Dermis blood vessel endothelial cell (primary cell): ENCODE measurements at regions not wholly inside any gene's neighbourhood (a gene's known extent, or its start where the extent isn't known, plus 50 kb on each side); places are given as distances from the start of the nearest gene placed in this dataset.

ENCODE experiments used
- DNase-seq: peaks from one replicate; pipeline ENCODE4 v3.0.0; 2010

- DNase-seq, result no peak
Measured at GRCh38 chr15:95935852-95936251, 394.6 kb upstream of the NR2F2 start.

DNA sequence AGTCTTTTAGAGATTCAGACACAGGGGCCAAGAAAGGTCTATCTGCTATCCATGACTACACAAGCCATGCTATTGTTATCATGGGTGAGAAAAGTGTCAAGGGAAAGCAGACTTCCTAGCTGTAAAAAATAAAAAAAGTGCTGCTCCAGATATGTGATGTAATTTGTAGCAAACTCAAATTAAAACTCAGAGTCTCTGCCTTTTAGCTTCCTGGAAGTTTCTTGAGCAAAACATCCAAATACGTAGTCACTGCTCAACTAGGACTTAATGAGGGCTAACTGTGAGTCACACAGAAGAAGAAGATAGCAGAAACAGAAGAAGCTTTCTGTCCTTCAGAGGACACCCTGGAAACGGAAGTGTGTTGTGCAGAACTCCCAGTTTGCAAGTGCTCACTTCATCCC lies 393.4 kb upstream of the NR2F2 start:
- no peak for DNase-seq

- no peak for DNase-seq
Measured at GRCh38 chr15:95940431-95940985, 390.0 kb upstream of the NR2F2 start.

DNA sequence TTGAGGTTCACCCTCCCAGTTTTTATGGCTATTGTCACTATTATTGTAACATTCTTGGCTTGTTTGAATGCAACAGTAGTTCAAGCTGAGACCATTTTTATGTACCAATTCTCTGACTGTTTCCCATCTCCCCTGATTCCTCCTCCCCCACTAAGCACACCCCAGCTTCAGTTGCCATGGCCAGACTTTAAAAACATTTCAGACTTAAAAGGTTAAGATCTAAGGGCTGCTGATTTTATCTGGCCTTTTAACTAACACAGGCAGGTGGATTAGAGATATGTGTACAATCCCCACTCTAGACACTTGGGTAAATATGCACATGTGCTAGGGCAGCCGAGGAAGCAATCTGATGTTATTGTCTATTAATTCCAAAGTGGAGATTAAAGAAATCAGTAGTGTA lies 386.3 kb upstream of the NR2F2 start:
- DNase-seq, result no peak

DNA sequence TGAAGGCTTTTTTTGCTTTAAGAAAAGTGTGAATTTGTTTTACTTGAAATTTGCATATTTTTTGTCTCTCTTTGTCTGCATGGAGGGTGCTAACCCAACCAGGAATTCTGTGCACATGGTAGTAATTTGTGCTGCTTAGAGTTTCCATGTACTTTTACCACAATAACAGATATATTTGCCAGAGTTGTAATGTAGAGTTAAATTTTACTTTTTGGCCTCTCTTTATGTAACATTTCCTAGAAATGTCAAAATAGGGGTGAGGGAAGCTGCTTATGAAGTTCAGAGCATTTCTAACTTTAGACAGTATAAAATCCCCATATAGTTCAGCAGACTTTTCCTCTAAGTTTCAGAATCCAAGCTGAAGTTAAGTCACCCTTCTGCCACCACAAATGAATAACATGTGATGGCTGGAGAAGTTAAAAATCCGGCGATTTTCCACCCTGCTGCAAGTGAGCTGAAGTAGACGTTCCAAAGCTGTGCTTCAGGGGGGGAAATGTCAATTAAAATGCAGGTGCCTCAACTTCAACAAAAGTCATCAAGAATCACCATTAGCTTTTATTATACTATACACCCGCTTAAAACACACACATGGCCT lies 385.7 kb upstream of the NR2F2 start:
- DNase-seq, result no peak

- DNase-seq, result no peak
Measured at GRCh38 chr15:95946241-95946640, 384.3 kb upstream of the NR2F2 start.

GRCh38 chr15:95946926-95947325 lies 383.6 kb upstream of the NR2F2 start:
- DNase-seq, result no peak

DNA sequence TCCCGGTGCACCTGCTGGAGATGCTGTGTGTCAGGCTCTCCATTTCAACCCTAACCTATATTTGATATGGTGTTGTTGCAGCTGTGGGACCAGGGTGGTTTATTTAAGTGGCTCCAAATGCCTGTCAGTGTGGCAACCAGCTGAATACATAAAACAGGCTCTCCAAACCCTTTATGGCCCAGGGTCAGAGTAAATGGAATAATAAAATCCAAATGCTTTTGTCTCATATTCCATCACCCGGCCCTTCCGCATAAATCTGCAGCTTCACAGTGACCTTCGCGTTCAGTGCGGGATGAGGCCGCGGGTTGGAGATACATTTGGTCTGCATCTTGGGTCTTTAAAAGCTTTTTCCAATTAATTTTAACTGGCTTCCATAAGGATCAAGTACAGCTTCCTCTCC lies 382.1 kb upstream of the NR2F2 start:
- no peak for DNase-seq

DNA sequence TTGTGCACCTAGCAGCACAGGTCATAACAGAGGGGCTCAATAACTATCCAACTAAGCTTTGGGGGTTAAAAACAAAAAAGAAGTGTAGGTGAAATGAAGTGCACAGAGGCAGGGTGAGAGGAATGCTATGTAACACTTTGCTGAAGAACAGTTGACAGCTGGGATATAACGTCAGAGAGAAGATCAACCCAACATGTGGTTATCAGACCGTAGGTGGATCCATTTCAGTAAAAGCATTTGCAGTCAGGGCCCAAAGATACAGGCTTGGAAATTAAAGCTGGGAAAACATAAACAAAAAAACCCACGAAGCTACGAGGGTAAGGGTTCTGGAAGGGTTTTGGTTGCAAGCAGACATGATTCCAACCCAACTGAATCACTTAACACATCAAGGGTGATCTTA lies 377.5 kb upstream of the NR2F2 start:
- no peak for DNase-seq

GRCh38 chr15:95957861-95958260 lies 372.6 kb upstream of the NR2F2 start:
- no peak for DNase-seq

DNA sequence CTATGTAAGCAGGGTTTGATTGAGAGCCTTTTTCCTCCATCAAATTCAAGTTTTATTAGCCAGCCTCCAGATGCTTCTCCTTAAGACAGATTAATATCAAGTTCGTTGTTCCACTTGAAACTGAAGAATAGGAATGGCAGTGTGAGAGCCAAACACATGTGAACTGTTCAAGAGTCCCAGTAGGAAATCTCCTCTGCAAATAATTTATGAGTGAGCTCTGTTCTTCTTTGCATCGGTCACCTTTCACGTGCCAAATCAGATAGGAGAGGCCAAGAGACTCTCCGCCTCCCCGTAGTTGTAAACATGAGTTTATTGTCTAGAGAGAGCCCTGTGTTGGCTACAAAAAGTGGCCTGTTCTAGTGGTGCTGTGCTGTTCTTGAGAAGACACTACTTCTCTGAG lies 372.1 kb upstream of the NR2F2 start:
- DNase-seq, result no peak

- no peak for DNase-seq
Measured at GRCh38 chr15:95968856-95969255, 361.6 kb upstream of the NR2F2 start.

DNA sequence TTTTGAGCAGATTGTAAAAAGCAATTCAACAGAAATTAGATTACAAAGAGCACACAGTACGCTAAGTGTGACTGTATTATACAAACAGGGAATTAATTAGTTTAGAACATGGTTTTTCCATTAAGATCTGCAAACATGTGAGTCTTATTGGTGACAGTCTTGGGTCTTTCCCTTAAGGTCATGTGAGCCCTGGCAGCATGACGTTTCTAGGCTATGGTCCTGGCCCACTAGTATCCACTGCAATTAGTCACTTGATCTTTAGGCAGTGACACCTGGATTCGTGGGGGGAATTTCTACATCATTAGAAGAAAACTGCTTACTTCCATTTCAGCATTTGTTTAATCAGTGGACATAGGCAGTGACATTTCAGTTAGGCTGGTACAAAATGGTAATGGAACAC lies 360.2 kb upstream of the NR2F2 start:
- DNase-seq, result no peak

- DNase-seq, result no peak
Measured at GRCh38 chr15:95972041-95972553, 358.4 kb upstream of the NR2F2 start.

DNA sequence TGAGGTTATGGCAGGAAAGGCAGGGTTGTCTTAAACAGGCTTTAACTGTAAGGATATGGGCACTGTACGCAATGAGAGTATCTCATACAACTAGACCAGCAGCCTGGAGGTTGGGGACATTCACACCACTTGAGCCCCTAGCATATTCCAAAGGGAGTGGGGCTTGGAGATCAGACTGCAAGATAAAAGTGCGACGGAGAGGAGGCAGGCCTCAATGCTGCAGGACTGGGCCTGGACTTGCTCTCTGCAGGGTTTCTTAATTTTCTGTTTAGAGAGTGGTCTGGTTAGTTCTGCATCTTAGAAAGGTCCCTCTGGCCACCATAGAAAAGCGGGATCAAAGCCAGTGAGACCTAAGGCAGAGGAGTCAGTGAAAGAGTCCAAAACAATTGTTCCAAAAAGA lies 357.7 kb upstream of the NR2F2 start:
- no peak for DNase-seq

DNA sequence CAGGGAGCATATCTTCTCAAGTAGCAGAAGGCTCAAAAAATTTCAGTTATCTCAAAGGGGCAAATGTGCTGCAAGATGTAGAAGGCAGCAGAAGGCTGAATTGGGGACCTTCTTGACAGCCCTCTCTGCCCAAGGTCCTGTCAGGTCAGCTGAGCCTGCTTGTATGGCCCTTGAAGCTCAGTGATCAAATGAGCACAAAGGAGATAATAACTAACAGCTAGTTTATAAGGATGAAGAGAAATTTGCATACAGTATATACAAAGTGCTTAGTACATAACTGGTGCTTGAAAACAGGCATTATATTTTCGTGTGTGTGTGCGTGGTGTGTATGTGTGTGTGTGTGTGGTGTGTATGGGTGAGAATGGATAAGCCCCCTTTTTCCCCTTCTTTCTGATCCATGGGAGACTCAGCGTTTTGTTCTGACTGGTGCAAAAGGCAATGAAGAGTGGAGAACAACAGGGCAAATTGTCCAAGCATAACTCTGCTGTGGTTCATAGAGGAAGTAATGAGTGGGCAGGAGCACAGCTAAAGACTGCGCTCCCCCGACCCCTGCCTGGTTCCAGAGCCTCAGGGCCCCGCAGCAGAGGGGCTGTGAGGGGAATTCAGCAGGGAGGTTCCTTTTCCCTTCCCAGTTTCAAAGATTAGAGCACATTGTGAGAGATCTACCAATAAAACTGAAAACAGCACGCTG lies 356.8 kb upstream of the NR2F2 start:
- no peak for DNase-seq

GRCh38 chr15:95975212-95975611 lies 355.3 kb upstream of the NR2F2 start:
- no peak for DNase-seq

DNA sequence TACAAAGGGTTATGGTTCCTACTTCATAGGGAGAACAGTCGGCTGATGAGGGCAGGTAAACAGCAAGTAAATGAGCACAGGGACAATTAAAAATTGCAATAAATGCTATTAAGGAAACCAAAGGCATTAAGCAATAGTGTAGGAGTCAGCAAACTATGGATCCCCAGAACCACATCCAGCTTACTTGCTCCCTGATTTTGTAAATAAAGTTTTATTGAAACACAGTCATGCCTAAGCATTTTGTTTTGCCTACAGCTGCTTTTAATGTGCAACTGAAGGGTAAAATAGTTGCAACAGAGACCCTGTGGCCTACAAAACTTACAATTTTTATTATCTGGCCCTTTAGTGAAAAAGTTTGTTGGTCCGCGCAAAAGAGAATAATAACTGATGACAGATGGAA lies 351.2 kb upstream of the NR2F2 start:
- DNase-seq, result no peak

DNA sequence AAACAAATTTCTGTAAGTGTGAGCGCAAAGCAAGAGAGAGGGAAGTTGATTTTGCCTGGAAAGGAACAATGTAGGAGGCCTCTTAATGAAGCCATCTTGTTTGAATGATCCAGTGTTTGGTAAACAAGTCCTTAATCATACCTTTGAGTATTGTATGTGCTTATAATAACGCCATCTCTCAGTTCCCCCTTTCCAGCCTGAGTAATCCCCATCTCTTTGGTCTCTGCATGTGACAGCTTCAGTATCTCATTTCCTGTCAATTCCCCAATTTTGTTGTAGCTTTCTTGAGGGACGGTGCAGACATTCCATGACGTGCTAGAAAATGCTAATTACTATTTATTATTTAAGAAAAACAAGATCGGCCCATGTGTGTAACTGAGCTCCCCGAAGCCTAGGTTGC lies 349.3 kb upstream of the NR2F2 start:
- no peak for DNase-seq

DNA sequence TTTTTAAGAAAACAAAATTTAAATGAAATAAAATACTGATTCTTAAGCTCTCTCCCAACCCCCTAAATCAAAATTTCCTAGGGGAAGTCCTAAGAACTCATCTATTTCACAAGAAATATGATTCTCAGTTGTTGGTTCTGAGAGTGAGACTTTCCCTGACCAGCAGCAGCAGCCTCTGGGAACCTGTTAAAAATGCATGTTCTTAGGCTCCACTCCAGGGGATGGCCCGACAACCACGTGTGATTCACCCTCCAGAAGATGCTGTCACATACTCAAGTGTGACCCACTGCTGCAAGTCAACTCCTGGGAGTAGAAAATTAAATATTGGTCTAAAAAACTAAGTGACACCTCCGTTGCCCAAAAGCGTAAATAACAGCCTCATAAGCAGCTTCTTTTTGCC lies 343.2 kb upstream of the NR2F2 start:
- DNase-seq, result no peak

GRCh38 chr15:95987886-95988573 lies 342.5 kb upstream of the NR2F2 start:
- no peak for DNase-seq

DNA sequence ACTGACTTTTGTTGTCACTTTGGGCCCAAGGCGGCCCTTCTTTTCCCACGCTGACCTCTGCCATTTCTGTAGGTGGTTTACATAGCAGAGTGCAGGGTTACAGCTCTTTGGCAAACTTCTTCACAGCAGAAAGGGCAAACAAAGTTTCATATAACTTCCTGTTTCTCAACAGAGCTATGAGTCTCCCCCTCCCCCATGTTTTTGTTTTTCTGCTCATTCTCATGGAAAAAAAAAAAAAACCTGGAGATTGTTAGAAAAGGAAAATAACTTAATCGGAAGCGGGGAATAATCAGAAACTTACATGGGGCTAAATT lies 342.0 kb upstream of the NR2F2 start:
- DNase-seq, result peak; percentile 20

GRCh38 chr15:95989392-95989791 lies 341.1 kb upstream of the NR2F2 start:
- no peak for DNase-seq

GRCh38 chr15:95990833-95991232 lies 339.7 kb upstream of the NR2F2 start:
- no peak for DNase-seq
